Liver (tissue), 8 donors: ENCODE measurements at regions not wholly inside any gene's neighbourhood (a gene's known extent, or its start where the extent isn't known, plus 50 kb on each side); places are given as distances from the start of the nearest gene placed in this dataset.

Experiments
- DNase-seq: peaks from one replicate; pipeline ENCODE4 v3.0.0-alpha.2; 2017; ENCODE audit warnings: low spot score
- H3K27ac ChIP-seq, 2 donors: one replicate each; pipeline ENCODE4 v1.7.0; 2013; ENCODE audit warnings: inconsistent platforms in 2 of 2, low read length in 2 of 2, control low read depth in 1 of 2, low read depth in 1 of 2, mild to moderate bottlenecking in 1 of 2
- H3K27me3 ChIP-seq, 4 donors: one replicate each; pipeline versions ENCODE4 v1.6.1 to v1.7.0; 2013; ENCODE audit warnings: low read length in 3 of 4, inconsistent platforms in 1 of 4, mild to moderate bottlenecking in 1 of 4, moderate library complexity in 1 of 4; ENCODE audit not compliant: control insufficient read depth in 4 of 4, insufficient read depth in 4 of 4
- H3K36me3 ChIP-seq, 4 donors: one replicate each; pipeline versions ENCODE4 v1.6.1 to v1.7.0; 2013; ENCODE audit warnings: low read length in 3 of 4, mild to moderate bottlenecking in 3 of 4, low read depth in 1 of 4, moderate library complexity in 1 of 4; ENCODE audit not compliant: control insufficient read depth in 4 of 4, insufficient read depth in 3 of 4
- H3K4me1 ChIP-seq, 4 donors: one replicate each; pipeline versions ENCODE4 v1.6.1 to v1.7.0; 2013; ENCODE audit warnings: low read length in 3 of 4, mild to moderate bottlenecking in 3 of 4, moderate library complexity in 1 of 4; ENCODE audit not compliant: control insufficient read depth in 4 of 4, insufficient read depth in 4 of 4
- H3K4me3 ChIP-seq, 3 donors: one replicate each; pipeline versions ENCODE4 v1.6.1 to v1.7.0; 2013; ENCODE audit warnings: low read length in 3 of 3, control low read depth in 1 of 3, low read depth in 1 of 3, mild to moderate bottlenecking in 1 of 3
- H3K9ac ChIP-seq, 2 donors: one replicate each; pipeline ENCODE4 v1.7.0; 2013; ENCODE audit warnings: low read length in 2 of 2, mild to moderate bottlenecking in 2 of 2, moderate library complexity in 2 of 2, control low read depth in 1 of 2, low read depth in 1 of 2
- H3K9me3 ChIP-seq, 4 donors: one replicate each; pipeline versions ENCODE4 v1.6.1 to v1.7.0; 2013; ENCODE audit warnings: low read length in 3 of 4; ENCODE audit not compliant: control insufficient read depth in 4 of 4
- CTCF ChIP-seq: fragments of 150-350 bp; IDR thresholded peaks from 2 replicates; pipeline ENCODE4 v1.5.1; 2017; ENCODE audit warnings: improper control_type of control experiment, low read depth, low read length; ENCODE audit not compliant: missing input control
- FOXA1 ChIP-seq: IDR thresholded peaks from 2 replicates; pipeline ENCODE4 v1.6.1; 2016; ENCODE audit warnings: antibody characterized with exemption
- GABPA ChIP-seq, 2 donors: IDR thresholded peaks in 1 of 2; conservative IDR thresholded peaks in 1 of 2; 2 replicates each; pipeline ENCODE4 v1.6.1; 2016; ENCODE audit warnings: antibody characterized with exemption in 2 of 2, mild to moderate bottlenecking in 1 of 2, moderate library complexity in 1 of 2
- HNF4A ChIP-seq, 2 donors: conservative IDR thresholded peaks; 2 replicates each; pipeline ENCODE4 v1.6.1; 2016; ENCODE audit warnings: antibody characterized with exemption in 2 of 2, mild to moderate bottlenecking in 2 of 2
- HNF4G ChIP-seq: IDR thresholded peaks from 2 replicates; pipeline ENCODE4 v1.6.1; 2016; ENCODE audit warnings: antibody characterized with exemption
- JUND ChIP-seq, 2 donors: IDR thresholded peaks; 2 replicates each; pipeline ENCODE4 v1.6.1; 2016; ENCODE audit warnings: antibody characterized with exemption in 2 of 2
- NR2F2 ChIP-seq: IDR thresholded peaks from 2 replicates; pipeline ENCODE4 v1.6.1; 2016; ENCODE audit warnings: antibody characterized with exemption
- RXRA ChIP-seq, 2 donors: IDR thresholded peaks; 2 replicates each; pipeline ENCODE4 v1.6.1; 2017 to 2018; ENCODE audit warnings: antibody characterized with exemption in 2 of 2, mild to moderate bottlenecking in 1 of 2
- TAF1 ChIP-seq: conservative IDR thresholded peaks from 2 replicates; pipeline ENCODE4 v1.6.1; 2016; ENCODE audit warnings: antibody characterized with exemption, mild to moderate bottlenecking
- ZBTB33 ChIP-seq: IDR thresholded peaks from 2 replicates; pipeline ENCODE4 v1.6.1; 2016; ENCODE audit warnings: antibody characterized with exemption
- WGBS: extraction: QIAGEN DNeasy Blood & Tissue Kit; methylation state at CpG from one replicate; pipeline ENCODE4 v1.1.7; 2013; 5-methylcytosine and 5-hydroxymethylcytosine counted together
- TF ChIP-seq, protein P1 (sequence below): IDR thresholded peaks from 2 replicates; pipeline ENCODE4 v1.6.1; 2016; ENCODE audit warnings: antibody characterized with exemption
- TF ChIP-seq, protein P2 (sequence below): IDR thresholded peaks from 2 replicates; pipeline ENCODE4 v1.6.1; 2016; ENCODE audit warnings: antibody characterized with exemption, mild to moderate bottlenecking
- donor health status: healthy.
- donor health status: healthy.
- donor health status: healthy.
- donor health status: healthy.
- donor health status: healthy.

DNA sequence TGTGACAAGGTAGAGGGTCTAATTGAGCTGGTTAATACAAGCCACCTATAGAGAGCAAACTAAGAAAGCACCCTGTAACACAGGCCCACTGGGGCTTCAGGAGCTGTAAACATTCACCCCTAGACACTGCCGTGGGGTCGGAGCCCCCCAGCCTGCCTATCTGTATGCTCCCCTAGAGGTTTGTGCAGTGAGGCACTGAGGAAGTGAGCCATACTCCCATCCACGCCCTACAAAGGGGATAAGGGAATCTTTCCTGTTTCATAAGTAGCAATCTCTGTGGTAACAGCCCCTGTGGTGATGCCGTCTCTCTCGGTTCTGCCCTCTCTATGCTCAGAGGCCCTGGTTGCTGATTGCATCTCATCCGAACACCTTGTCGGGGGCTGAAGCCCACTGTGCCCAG is 94.2 kb upstream of the GJB6 start:
- WGBS = 84% methylated on average over 7 of the region's 7 CpGs
- Histone ChIP-seq H3K27ac (no peak overlapping the region), H3K4me3 (no peak overlapping the region), H3K4me1 (no peaks in the 10 kb centered on the region), H3K27me3 (no peaks in the 10 kb centered on the region), H3K9ac (no peak overlapping the region), H3K36me3 (no peaks in the 10 kb centered on the region), H3K9me3 (peaks cover 0 to 3% (median 0%) of the 10 kb centered on the region in 4 donors)
- no peak for TF ChIP-seq ZBTB33
- TF ChIP-seq, protein P1, sequence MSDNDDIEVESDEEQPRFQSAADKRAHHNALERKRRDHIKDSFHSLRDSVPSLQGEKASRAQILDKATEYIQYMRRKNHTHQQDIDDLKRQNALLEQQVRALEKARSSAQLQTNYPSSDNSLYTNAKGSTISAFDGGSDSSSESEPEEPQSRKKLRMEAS = no peak
- TF ChIP-seq CTCF = no peak
- TF ChIP-seq FOXA1 = no peak
- TF ChIP-seq, protein P2, sequence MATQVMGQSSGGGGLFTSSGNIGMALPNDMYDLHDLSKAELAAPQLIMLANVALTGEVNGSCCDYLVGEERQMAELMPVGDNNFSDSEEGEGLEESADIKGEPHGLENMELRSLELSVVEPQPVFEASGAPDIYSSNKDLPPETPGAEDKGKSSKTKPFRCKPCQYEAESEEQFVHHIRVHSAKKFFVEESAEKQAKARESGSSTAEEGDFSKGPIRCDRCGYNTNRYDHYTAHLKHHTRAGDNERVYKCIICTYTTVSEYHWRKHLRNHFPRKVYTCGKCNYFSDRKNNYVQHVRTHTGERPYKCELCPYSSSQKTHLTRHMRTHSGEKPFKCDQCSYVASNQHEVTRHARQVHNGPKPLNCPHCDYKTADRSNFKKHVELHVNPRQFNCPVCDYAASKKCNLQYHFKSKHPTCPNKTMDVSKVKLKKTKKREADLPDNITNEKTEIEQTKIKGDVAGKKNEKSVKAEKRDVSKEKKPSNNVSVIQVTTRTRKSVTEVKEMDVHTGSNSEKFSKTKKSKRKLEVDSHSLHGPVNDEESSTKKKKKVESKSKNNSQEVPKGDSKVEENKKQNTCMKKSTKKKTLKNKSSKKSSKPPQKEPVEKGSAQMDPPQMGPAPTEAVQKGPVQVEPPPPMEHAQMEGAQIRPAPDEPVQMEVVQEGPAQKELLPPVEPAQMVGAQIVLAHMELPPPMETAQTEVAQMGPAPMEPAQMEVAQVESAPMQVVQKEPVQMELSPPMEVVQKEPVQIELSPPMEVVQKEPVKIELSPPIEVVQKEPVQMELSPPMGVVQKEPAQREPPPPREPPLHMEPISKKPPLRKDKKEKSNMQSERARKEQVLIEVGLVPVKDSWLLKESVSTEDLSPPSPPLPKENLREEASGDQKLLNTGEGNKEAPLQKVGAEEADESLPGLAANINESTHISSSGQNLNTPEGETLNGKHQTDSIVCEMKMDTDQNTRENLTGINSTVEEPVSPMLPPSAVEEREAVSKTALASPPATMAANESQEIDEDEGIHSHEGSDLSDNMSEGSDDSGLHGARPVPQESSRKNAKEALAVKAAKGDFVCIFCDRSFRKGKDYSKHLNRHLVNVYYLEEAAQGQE = no peak
- DNase-seq = no peak

DNA sequence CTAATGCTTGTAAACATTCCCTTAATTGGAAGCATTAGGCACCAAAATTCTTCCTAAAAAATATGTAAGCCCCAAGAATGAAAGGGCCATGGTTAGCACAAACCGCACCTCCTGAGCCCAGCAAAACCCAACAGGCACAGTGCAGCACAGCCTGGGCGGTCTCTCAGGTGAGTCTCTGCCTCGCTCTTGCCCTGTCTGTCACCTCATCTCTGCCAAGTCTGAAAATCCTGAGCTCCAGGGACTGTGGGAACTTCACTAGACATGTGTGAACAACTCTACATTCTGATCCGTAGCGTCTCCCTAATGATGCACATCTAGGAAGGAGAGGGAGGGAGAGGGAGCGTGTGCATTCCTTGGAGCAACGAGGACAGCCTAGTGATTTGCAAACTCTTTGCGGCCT is 88.8 kb upstream of the GJB6 start:
- TF ChIP-seq HNF4A (conservative IDR thresholded peaks at IDR 0.05) (no peak), JUND (IDR thresholded peaks at IDR 0.05) (no peak), GABPA (IDR thresholded peaks at IDR 0.05 in 1 of 2, conservative IDR thresholded peaks at IDR 0.05 in 1 of 2) (no peak), RXRA (IDR thresholded peaks at IDR 0.05) (no peak), FOXA1 (no peak), TAF1 (no peak), HNF4G (no peak), NR2F2 (no peak)
- H3K4me1 ChIP-seq = no peaks in the 10 kb centered on the region
- H3K27me3 ChIP-seq = no peaks in the 10 kb centered on the region
- no peak overlapping the region for H3K27ac ChIP-seq
- H3K9me3 ChIP-seq = peaks cover 0 to 3% (median 0%) of the 10 kb centered on the region in 4 donors
- WGBS = 84% methylated on average over 8 of the region's 8 CpGs
- no peak overlapping the region for H3K9ac ChIP-seq
- H3K36me3 ChIP-seq = no peaks in the 10 kb centered on the region
- no peak for DNase-seq
- no peak overlapping the region for H3K4me3 ChIP-seq
